Brain microvascular endothelial cell (primary cell): ENCODE measurements at regions not wholly inside any gene's neighbourhood (a gene's known extent, or its start where the extent isn't known, plus 50 kb on each side); places are given as distances from the start of the nearest gene placed in this dataset.

ENCODE experiments used
- DNase-seq: peaks from one replicate; pipeline ENCODE4 v3.0.0-alpha.2; 2020
- H3K27ac ChIP-seq: fragments of 250-450 bp; sonication (Bioruptor Pico); 2 replicates; pipeline ENCODE4 v1.5.1; 2020; ENCODE audit warnings: mild to moderate bottlenecking, moderate library complexity
- H3K27me3 ChIP-seq: fragments of 250-450 bp; sonication (Bioruptor Pico); replicated peaks from 2 replicates; pipeline ENCODE4 v1.5.1; 2020; ENCODE audit warnings: mild to moderate bottlenecking
- H3K36me3 ChIP-seq: fragments of 250-450 bp; sonication (Bioruptor Pico); replicated peaks from 2 replicates; pipeline ENCODE4 v1.5.1; 2020; ENCODE audit warnings: mild to moderate bottlenecking
- H3K4me3 ChIP-seq: 2 replicates; pipeline ENCODE4 v1.5.1; 2011; ENCODE audit warnings: low read depth, mild to moderate bottlenecking, control low read depth, low read length, moderate library complexity
- CTCF ChIP-seq: IDR thresholded peaks from 2 replicates; pipeline ENCODE4 v1.5.1; 2011; ENCODE audit warnings: low read depth, mild to moderate bottlenecking, moderate library complexity, low read length, control low read depth, inconsistent platforms; ENCODE audit errors: missing control alignments
- in situ Hi-C: cut with HindIII; loops from 2 replicates; pipeline ENCODE4 v1.10.0; 2017; ENCODE audit warnings: low sequenced_read_pairs, low pct_ligation_motif_present

- TF ChIP-seq CTCF, result no peak
- H3K36me3 ChIP-seq, result no peaks in the 10 kb centered on the region
- no peak overlapping the region for H3K27ac ChIP-seq
- no peak for DNase-seq
- in situ Hi-C loops, result no loop called here
- no peaks in the 10 kb centered on the region for H3K27me3 ChIP-seq
- H3K4me3 ChIP-seq, result no peak overlapping the region
Observed at GRCh38 chr18:62442391-62442790, 80.4 kb upstream of the ZCCHC2 start.

GRCh38 chr18:62445386-62445917 is 77.4 kb upstream of the ZCCHC2 start:
- in situ Hi-C loops, result no loop called here
- no peak overlapping the region for H3K4me3 ChIP-seq
- no peak overlapping the region for H3K27ac ChIP-seq
- no peak for DNase-seq
- no peaks in the 10 kb centered on the region for H3K27me3 ChIP-seq
- no peak for TF ChIP-seq CTCF
- H3K36me3 ChIP-seq, result no peaks in the 10 kb centered on the region

GRCh38 chr18:62446511-62446910 is 76.3 kb upstream of the ZCCHC2 start:
- no peak for TF ChIP-seq CTCF
- no peak for DNase-seq
- Histone ChIP-seq H3K4me3 (no peak overlapping the region), H3K36me3 (no peaks in the 10 kb centered on the region), H3K27me3 (no peaks in the 10 kb centered on the region), H3K27ac (no peak overlapping the region)
- in situ Hi-C loops, result no loop called here

GRCh38 chr18:62447652-62448051 is 75.2 kb upstream of the ZCCHC2 start:
- no peaks in the 10 kb centered on the region for H3K36me3 ChIP-seq
- no peak overlapping the region for H3K27ac ChIP-seq
- H3K4me3 ChIP-seq, result no peak overlapping the region
- no peaks in the 10 kb centered on the region for H3K27me3 ChIP-seq
- in situ Hi-C loops, result no loop called here
- no peak for TF ChIP-seq CTCF
- DNase-seq, result no peak

- no peak for DNase-seq
- H3K27me3 ChIP-seq, result no peaks in the 10 kb centered on the region
- H3K4me3 ChIP-seq, result no peak overlapping the region
- no peaks in the 10 kb centered on the region for H3K36me3 ChIP-seq
- H3K27ac ChIP-seq, result no peak overlapping the region
- in situ Hi-C loops, result no loop called here
- TF ChIP-seq CTCF, result no peak
Observed at GRCh38 chr18:62448426-62448825, 74.4 kb upstream of the ZCCHC2 start.

- H3K36me3 ChIP-seq, result no peaks in the 10 kb centered on the region
- no peak for TF ChIP-seq CTCF
- no peak overlapping the region for H3K27ac ChIP-seq
- H3K4me3 ChIP-seq, result no peak overlapping the region
- no peak for DNase-seq
- in situ Hi-C loops, result no loop called here
- H3K27me3 ChIP-seq, result no peaks in the 10 kb centered on the region
Observed at GRCh38 chr18:62449490-62450104, 73.2 kb upstream of the ZCCHC2 start.
